IMR-90 (cell line): ENCODE measurements at regions not wholly inside any gene's neighbourhood (a gene's known extent, or its start where the extent isn't known, plus 50 kb on each side); places are given as distances from the start of the nearest gene placed in this dataset.

Source experiments
- ATAC-seq: fragments of 200-7000 bp; cut with Tn5 transposase; 2 replicates; pipeline ENCODE4 v1.9.1; 2020; ENCODE audit warnings: low read depth, mild to moderate bottlenecking, moderate library complexity
- BruUV-seq: library from RNA; stranded (reverse); fragments of 400-500 nt; replicated peaks from 2 replicates; lab custom pipeline; 2021; lab: Mats Ljungman, UMichigan
- CTCF ChIA-PET: fragments of 300-600 bp; formaldehyde crosslinking; extraction: SDS; loops from one replicate; lab custom pipeline; 2021; ENCODE audit warnings: antibody characterized with exemption; lab: Yijun Ruan, JAX
- POLR2A ChIA-PET: fragments of 300-600 bp; sonication (Branson Sonifier 250); formaldehyde crosslinking; loops from one replicate; lab custom pipeline; 2022; ENCODE audit warnings: antibody characterized with exemption; ENCODE audit not compliant: unreplicated experiment; lab: Charles Lee
- DNase-seq: peaks from one replicate; pipeline ENCODE4 v3.0.0; 2013
- H2AFZ ChIP-seq: replicated peaks from 2 replicates; pipeline ENCODE3; 2013; ENCODE audit warnings: low read length, mild to moderate bottlenecking; ENCODE audit not compliant: poor library complexity
- H2AK5ac ChIP-seq: 2 replicates; pipeline ENCODE4 v1.6.1; 2013; ENCODE audit warnings: low read depth, low read length, inconsistent platforms
- H2AK9ac ChIP-seq: replicated peaks from 2 replicates; pipeline ENCODE3; 2013; ENCODE audit warnings: mild to moderate bottlenecking, low read depth, low read length, moderate library complexity; ENCODE audit not compliant: poor library complexity
- H2BK120ac ChIP-seq: 2 replicates; pipeline ENCODE4 v1.6.1; 2013; ENCODE audit warnings: low read depth, low read length, inconsistent platforms
- H2BK15ac ChIP-seq: 3 replicates; pipeline ENCODE4 v1.6.1; 2013; ENCODE audit warnings: low read depth, low read length, inconsistent platforms
- H2BK20ac ChIP-seq: 2 replicates; pipeline ENCODE4 v1.6.1; 2013; ENCODE audit warnings: low read depth, mild to moderate bottlenecking, inconsistent platforms, low read length, moderate library complexity
- H2BK5ac ChIP-seq: 2 replicates; pipeline ENCODE4 v1.6.1; 2013; ENCODE audit warnings: mild to moderate bottlenecking, low read depth, low read length, inconsistent platforms; ENCODE audit not compliant: poor library complexity, severe bottlenecking
- H3K14ac ChIP-seq: replicated peaks from 2 replicates; pipeline ENCODE4 v1.6.1; 2013; ENCODE audit warnings: low read depth, low read length, inconsistent platforms
- H3K18ac ChIP-seq: 2 replicates; pipeline ENCODE4 v1.6.1; 2013; ENCODE audit warnings: low read depth, low read length, control low read depth
- H3K23ac ChIP-seq: 2 replicates; pipeline ENCODE4 v1.6.1; 2013; ENCODE audit warnings: low read depth, low read length, inconsistent platforms
- H3K27ac ChIP-seq: 2 replicates; pipeline ENCODE4 v1.5.1; 2013; ENCODE audit warnings: mild to moderate bottlenecking, control low read depth, low read length; ENCODE audit not compliant: insufficient read depth
- H3K27me3 ChIP-seq: 2 replicates; pipeline ENCODE4 v1.6.1; 2013; ENCODE audit warnings: low read length; ENCODE audit not compliant: control insufficient read depth, insufficient read depth
- H3K36me3 ChIP-seq: 2 replicates; pipeline ENCODE4 v1.6.1; 2013; ENCODE audit warnings: low read length, mixed read lengths; ENCODE audit not compliant: control insufficient read depth, insufficient read depth
- H3K4ac ChIP-seq: 2 replicates; pipeline ENCODE4 v1.6.1; 2013; ENCODE audit warnings: low read depth, low read length, inconsistent platforms
- H3K4me1 ChIP-seq: 2 replicates; pipeline ENCODE4 v1.6.1; 2013; ENCODE audit warnings: low read length, mixed read lengths; ENCODE audit not compliant: control insufficient read depth, insufficient read depth
- H3K4me2 ChIP-seq: 2 replicates; pipeline ENCODE4 v1.6.1; 2013; ENCODE audit warnings: low read depth, mild to moderate bottlenecking, control low read depth, low read length, moderate library complexity
- H3K4me3 ChIP-seq: 2 replicates; pipeline ENCODE4 v1.5.1; 2013; ENCODE audit warnings: low read depth, mild to moderate bottlenecking, control low read depth, low read length, moderate library complexity; ENCODE audit not compliant: insufficient read depth
- H3K56ac ChIP-seq: 2 replicates; pipeline ENCODE4 v1.6.1; 2013; ENCODE audit warnings: low read length, inconsistent platforms; ENCODE audit not compliant: insufficient read depth; ENCODE audit errors: extremely low read depth
- H3K79me1 ChIP-seq, 2 experiments: 2 replicates each; pipeline ENCODE4 v1.6.1; 2013; ENCODE audit warnings: low read length in 2 of 2, inconsistent platforms in 1 of 2, low read depth in 1 of 2
- H3K9ac ChIP-seq: 2 replicates; pipeline ENCODE4 v1.6.1; 2013; ENCODE audit warnings: low read depth, low read length, control low read depth
- H3K9me1 ChIP-seq: 2 replicates; pipeline ENCODE4 v1.6.1; 2013; ENCODE audit warnings: low read length, inconsistent platforms; ENCODE audit not compliant: insufficient read depth
- H3K9me3 ChIP-seq: 2 replicates; pipeline ENCODE4 v1.6.1; 2013; ENCODE audit warnings: low read length; ENCODE audit not compliant: control insufficient read depth, insufficient read depth
- H4K20me1 ChIP-seq: 2 replicates; pipeline ENCODE4 v1.6.1; 2013; ENCODE audit warnings: low read length, inconsistent platforms; ENCODE audit not compliant: insufficient read depth
- H4K5ac ChIP-seq: 2 replicates; pipeline ENCODE4 v1.6.1; 2013; ENCODE audit warnings: mild to moderate bottlenecking, low read depth, low read length, control low read depth
- H4K8ac ChIP-seq, 2 experiments: 2 replicates each; pipeline ENCODE4 v1.6.1; 2013; ENCODE audit warnings: low read depth in 2 of 2, low read length in 2 of 2, control low read depth in 1 of 2, inconsistent platforms in 1 of 2
- H4K91ac ChIP-seq: 2 replicates; pipeline ENCODE4 v1.6.1; 2013; ENCODE audit warnings: low read depth, low read length, inconsistent platforms; ENCODE audit not compliant: insufficient read depth
- FOS ChIP-seq: fragments of 150-350 bp; IDR thresholded peaks from 2 replicates; pipeline ENCODE4 v1.6.1; 2016; ENCODE audit warnings: low read depth, low read length
- MAZ ChIP-seq: IDR thresholded peaks from 2 replicates; pipeline ENCODE4 v1.6.1; 2012; ENCODE audit warnings: low read depth, mild to moderate bottlenecking, low read length, improper control_type of control experiment, moderate library complexity, borderline replicate concordance
- RAD21 ChIP-seq: IDR thresholded peaks from 2 replicates; pipeline ENCODE4 v1.6.1; 2012; ENCODE audit warnings: low read length, improper control_type of control experiment
- RCOR1 ChIP-seq: IDR thresholded peaks from 2 replicates; pipeline ENCODE4 v1.6.1; 2012; ENCODE audit warnings: mild to moderate bottlenecking, low read length, improper control_type of control experiment; ENCODE audit not compliant: insufficient replicate concordance
- SMC3 ChIP-seq: fragments of 150-350 bp; IDR thresholded peaks from 2 replicates; pipeline ENCODE4 v1.6.1; 2016; ENCODE audit warnings: low read depth, mild to moderate bottlenecking, antibody characterized with exemption, low read length, moderate library complexity
- WGBS, 2 experiments: methylation state at CpG; one replicate each; pipeline versions ENCODE4 v1.1.5 to v1.1.7; 2013; ENCODE audit warnings: missing lambda C conversion rate in 2 of 2; ENCODE audit not compliant: insufficient read length in 1 of 2; ENCODE audit errors: extremely low coverage in 2 of 2; 5-methylcytosine and 5-hydroxymethylcytosine counted together
- dilution Hi-C: fragments of 300-500 bp; cut with HindIII; formaldehyde crosslinking; loops from one replicate; pipeline ENCODE4 v1.14.3; 2018; ENCODE audit warnings: low sequenced_read_pairs; ENCODE audit not compliant: unreplicated experiment
- in situ Hi-C: fragments of 300-500 bp; cut with MboI; formaldehyde crosslinking; loops from 3 replicates; pipeline ENCODE4 v1.14.3; 2019; ENCODE audit warnings: low sequenced_read_pairs, inconsistent platforms, mixed read lengths
- intact Hi-C: fragments of 100-400 bp; cut with micrococcal nuclease; formaldehyde crosslinking; loops from 2 replicates; pipeline ENCODE4 v1.10.0; 2022
- TF ChIP-seq, protein P1 (sequence below): conservative IDR thresholded peaks from 2 replicates; pipeline ENCODE4 v1.5.1; 2012; ENCODE audit warnings: mild to moderate bottlenecking, low read depth, low read length, improper control_type of control experiment
- TF ChIP-seq, protein P2 (sequence below): fragments of 150-350 bp; IDR thresholded peaks from 2 replicates; pipeline ENCODE4 v1.6.1; 2016; ENCODE audit warnings: low read depth, mild to moderate bottlenecking, low read length, moderate library complexity, borderline replicate concordance

DNA sequence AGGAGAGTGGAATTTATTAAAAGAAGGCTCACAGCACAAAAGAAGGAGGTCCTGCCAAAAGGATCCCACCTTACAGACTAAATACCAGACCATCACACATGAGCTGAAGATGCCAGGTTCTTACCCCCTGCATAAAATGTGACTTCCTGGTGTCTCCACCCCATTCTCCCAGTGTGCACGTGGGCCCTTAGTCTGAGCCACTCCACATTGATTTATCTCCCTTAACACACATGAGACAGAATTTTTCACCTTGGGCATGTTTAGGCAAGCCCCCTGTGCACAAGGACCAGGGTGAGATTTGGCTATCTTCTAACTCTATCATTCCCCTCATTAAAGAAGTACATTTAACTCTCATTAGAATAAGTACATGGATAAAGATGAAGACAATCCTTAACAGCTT lies 916.7 kb downstream of the PLOD2 start:
- Histone ChIP-seq H3K14ac (no peak overlapping the region), H3K9ac (no peak overlapping the region), H3K18ac (no peak overlapping the region), H3K27me3 (no peaks in the 10 kb centered on the region), H2AK5ac (no peak overlapping the region), H3K4me3 (no peak overlapping the region), H4K91ac (no peak overlapping the region), H3K4ac (no peak overlapping the region), H4K5ac (no peak overlapping the region), H2BK5ac (no peak overlapping the region), H3K36me3 (no peaks in the 10 kb centered on the region), H3K27ac (no peak overlapping the region), H3K56ac (no peak overlapping the region), H3K4me2 (no peak overlapping the region), H4K8ac (no peak overlapping the region), H2BK15ac (no peak overlapping the region), H3K9me1 (no peaks in the 10 kb centered on the region), H2AK9ac (no peak overlapping the region), H2BK120ac (no peak overlapping the region), H3K4me1 (no peaks in the 10 kb centered on the region), H2AFZ (no peak overlapping the region), H4K20me1 (no peaks in the 10 kb centered on the region), H3K23ac (no peak overlapping the region), H2BK20ac (no peak overlapping the region), H3K79me1 (no peaks in the 10 kb centered on the region), H3K9me3 (peaks cover 2% of the 10 kb centered on the region; the same call in 1 of the 2 replicates)
- in situ Hi-C loops, result no loop called here
- intact Hi-C loops, result no loop called here
- dilution Hi-C loops, result no loop called here
- no TSS peak for BruUV-seq
- no peak for ATAC-seq
- no peak for TF ChIP-seq SMC3
- no peak for TF ChIP-seq RCOR1
- TF ChIP-seq, protein P1, sequence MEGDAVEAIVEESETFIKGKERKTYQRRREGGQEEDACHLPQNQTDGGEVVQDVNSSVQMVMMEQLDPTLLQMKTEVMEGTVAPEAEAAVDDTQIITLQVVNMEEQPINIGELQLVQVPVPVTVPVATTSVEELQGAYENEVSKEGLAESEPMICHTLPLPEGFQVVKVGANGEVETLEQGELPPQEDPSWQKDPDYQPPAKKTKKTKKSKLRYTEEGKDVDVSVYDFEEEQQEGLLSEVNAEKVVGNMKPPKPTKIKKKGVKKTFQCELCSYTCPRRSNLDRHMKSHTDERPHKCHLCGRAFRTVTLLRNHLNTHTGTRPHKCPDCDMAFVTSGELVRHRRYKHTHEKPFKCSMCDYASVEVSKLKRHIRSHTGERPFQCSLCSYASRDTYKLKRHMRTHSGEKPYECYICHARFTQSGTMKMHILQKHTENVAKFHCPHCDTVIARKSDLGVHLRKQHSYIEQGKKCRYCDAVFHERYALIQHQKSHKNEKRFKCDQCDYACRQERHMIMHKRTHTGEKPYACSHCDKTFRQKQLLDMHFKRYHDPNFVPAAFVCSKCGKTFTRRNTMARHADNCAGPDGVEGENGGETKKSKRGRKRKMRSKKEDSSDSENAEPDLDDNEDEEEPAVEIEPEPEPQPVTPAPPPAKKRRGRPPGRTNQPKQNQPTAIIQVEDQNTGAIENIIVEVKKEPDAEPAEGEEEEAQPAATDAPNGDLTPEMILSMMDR, result no peak
- TF ChIP-seq, protein P2, sequence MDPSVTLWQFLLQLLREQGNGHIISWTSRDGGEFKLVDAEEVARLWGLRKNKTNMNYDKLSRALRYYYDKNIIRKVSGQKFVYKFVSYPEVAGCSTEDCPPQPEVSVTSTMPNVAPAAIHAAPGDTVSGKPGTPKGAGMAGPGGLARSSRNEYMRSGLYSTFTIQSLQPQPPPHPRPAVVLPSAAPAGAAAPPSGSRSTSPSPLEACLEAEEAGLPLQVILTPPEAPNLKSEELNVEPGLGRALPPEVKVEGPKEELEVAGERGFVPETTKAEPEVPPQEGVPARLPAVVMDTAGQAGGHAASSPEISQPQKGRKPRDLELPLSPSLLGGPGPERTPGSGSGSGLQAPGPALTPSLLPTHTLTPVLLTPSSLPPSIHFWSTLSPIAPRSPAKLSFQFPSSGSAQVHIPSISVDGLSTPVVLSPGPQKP, result no peak
- no peak for TF ChIP-seq MAZ
- no peak for TF ChIP-seq RAD21
- no peak for TF ChIP-seq FOS
- POLR2A ChIA-PET, result no interaction called here
- 60% methylated on average over 1 of the region's 1 CpG; no CpG with 5 or more reads in 1 of the 2 experiments for WGBS, 2 experiments
- CTCF ChIA-PET, result no interaction called here
- no peak for DNase-seq
